SK-N-SH treated with all-trans-retinoic acid at 6 μM for 48 hours (cell line): ENCODE measurements at regions not wholly inside any gene's neighbourhood (a gene's known extent, or its start where the extent isn't known, plus 50 kb on each side); places are given as distances from the start of the nearest gene placed in this dataset.

Experiments
- ATAC-seq: fragments of 200-7000 bp; cut with Tn5 transposase; 3 replicates; pipeline ENCODE4 v1.9.1; 2020; ENCODE audit warnings: mild to moderate bottlenecking, moderate library complexity
- ARNTL ChIP-seq: fragments of 450-650 bp; formaldehyde crosslinking; IDR thresholded peaks from 2 replicates; pipeline ENCODE4 v1.5.0; 2020; ENCODE audit warnings: low read depth, mild to moderate bottlenecking, moderate library complexity, borderline replicate concordance
- BACH2 ChIP-seq: fragments of 250-450 bp; sonication (Bioruptor Pico); IDR thresholded peaks from 2 replicates; pipeline ENCODE4 v1.9.0; 2021; ENCODE audit warnings: mild to moderate bottlenecking, borderline replicate concordance
- CREB5 ChIP-seq: fragments of 250-450 bp; sonication (Bioruptor Pico); IDR thresholded peaks from 2 replicates; pipeline ENCODE4 v1.5.1; 2020; ENCODE audit warnings: low read depth, mild to moderate bottlenecking, moderate library complexity
- CSDC2 ChIP-seq: fragments of 250-450 bp; sonication (Bioruptor Pico); IDR thresholded peaks from 2 replicates; pipeline ENCODE4 v1.5.0; 2020; ENCODE audit warnings: mild to moderate bottlenecking, moderate library complexity
- ESRRG ChIP-seq: fragments of 250-450 bp; sonication (Bioruptor Pico); IDR thresholded peaks from 2 replicates; pipeline ENCODE4 v1.6.1; 2021; ENCODE audit warnings: mild to moderate bottlenecking
- GLIS3 ChIP-seq: fragments of 250-450 bp; sonication (Bioruptor Pico); IDR thresholded peaks from 2 replicates; pipeline ENCODE4 v1.5.0; 2020; ENCODE audit warnings: mild to moderate bottlenecking, moderate library complexity
- ISL1 ChIP-seq: fragments of 250-450 bp; sonication (Bioruptor Pico); IDR thresholded peaks from 2 replicates; pipeline ENCODE4 v2.1.2; 2022; ENCODE audit warnings: mild to moderate bottlenecking, moderate library complexity
- OSR1 ChIP-seq: fragments of 250-450 bp; sonication (Bioruptor Pico); IDR thresholded peaks from 2 replicates; pipeline ENCODE4 v1.8.0; 2022; ENCODE audit warnings: moderate library complexity, mild to moderate bottlenecking, inconsistent platforms
- PATZ1 ChIP-seq: fragments of 250-450 bp; sonication (Bioruptor Pico); IDR thresholded peaks from 2 replicates; pipeline ENCODE4 v1.8.0; 2020; ENCODE audit warnings: mild to moderate bottlenecking, moderate library complexity, borderline replicate concordance
- POU6F1 ChIP-seq: fragments of 250-450 bp; sonication (Bioruptor Pico); IDR thresholded peaks from 2 replicates; pipeline ENCODE4 v1.8.0; 2021; ENCODE audit warnings: low read depth, mild to moderate bottlenecking, moderate library complexity, borderline replicate concordance
- PPARA ChIP-seq: fragments of 250-450 bp; sonication (Bioruptor Pico); IDR thresholded peaks from 2 replicates; pipeline ENCODE4 v1.5.0; 2020; ENCODE audit warnings: mild to moderate bottlenecking, borderline replicate concordance
- RARB ChIP-seq: fragments of 250-450 bp; sonication (Bioruptor Pico); IDR thresholded peaks from 2 replicates; pipeline ENCODE4 v1.8.0; 2021; ENCODE audit warnings: mild to moderate bottlenecking, moderate library complexity
- SNAI2 ChIP-seq: fragments of 250-450 bp; sonication (Bioruptor Pico); IDR thresholded peaks from 2 replicates; pipeline ENCODE4 v1.5.0; 2020; ENCODE audit warnings: mild to moderate bottlenecking, moderate library complexity
- TCF4 ChIP-seq: fragments of 250-450 bp; sonication (Bioruptor Pico); IDR thresholded peaks from 2 replicates; pipeline ENCODE4 v1.8.0; 2021; ENCODE audit warnings: mild to moderate bottlenecking, moderate library complexity, borderline replicate concordance
- TOX ChIP-seq: fragments of 250-450 bp; sonication (Bioruptor Pico); IDR thresholded peaks from 2 replicates; pipeline ENCODE4 v1.8.0; 2021; ENCODE audit warnings: mild to moderate bottlenecking, moderate library complexity, borderline replicate concordance
- ZC3H10 ChIP-seq: fragments of 250-450 bp; sonication (Bioruptor Pico); IDR thresholded peaks from 2 replicates; pipeline ENCODE4 v1.5.1; 2021; ENCODE audit warnings: mild to moderate bottlenecking, moderate library complexity
- ZFP3 ChIP-seq: fragments of 250-450 bp; sonication (Bioruptor Pico); IDR thresholded peaks from 2 replicates; pipeline ENCODE4 v1.5.0; 2020; ENCODE audit warnings: mild to moderate bottlenecking, moderate library complexity
- ZFP30 ChIP-seq: fragments of 450-650 bp; formaldehyde crosslinking; IDR thresholded peaks from 2 replicates; pipeline ENCODE4 v1.5.0; 2022; ENCODE audit warnings: mild to moderate bottlenecking, moderate library complexity
- ZNF565 ChIP-seq: fragments of 450-650 bp; formaldehyde crosslinking; conservative IDR thresholded peaks from 2 replicates; pipeline ENCODE4 v1.5.0; 2020; ENCODE audit warnings: low read depth, mild to moderate bottlenecking, moderate library complexity
- ZNF70 ChIP-seq: fragments of 450-650 bp; formaldehyde crosslinking; IDR thresholded peaks from 2 replicates; pipeline ENCODE4 v1.5.0; 2020; ENCODE audit warnings: mild to moderate bottlenecking, moderate library complexity
- ZNF8 ChIP-seq: fragments of 450-650 bp; formaldehyde crosslinking; IDR thresholded peaks from 2 replicates; pipeline ENCODE4 v1.5.0; 2020; ENCODE audit warnings: mild to moderate bottlenecking, moderate library complexity
- TF ChIP-seq, protein P1 (sequence below): fragments of 250-450 bp; sonication (Bioruptor Pico); IDR thresholded peaks from 2 replicates; pipeline ENCODE4 v1.5.1; 2021; ENCODE audit warnings: mild to moderate bottlenecking, moderate library complexity
- TF ChIP-seq, protein P2 (sequence below): fragments of 250-450 bp; sonication (Bioruptor Pico); IDR thresholded peaks from 2 replicates; pipeline ENCODE4 v1.5.0; 2020; ENCODE audit warnings: mild to moderate bottlenecking, moderate library complexity

GRCh38 chr1:95506736-95507414 is 272.9 kb downstream of the RWDD3 start:
- no peak for ATAC-seq
- no peak for TF ChIP-seq ZC3H10 (CRISPR knock-in tag)
- peak; percentile 41; the same call in 1 of the 2 replicates for TF ChIP-seq ISL1

GRCh38 chr1:95509989-95510388 is 276.0 kb downstream of the RWDD3 start:
- TF ChIP-seq BACH2 (CRISPR knock-in tag) = no peak
- TF ChIP-seq PATZ1 (CRISPR knock-in tag) = no peak
- TF ChIP-seq ZC3H10 (CRISPR knock-in tag) = no peak
- no peak for TF ChIP-seq POU6F1 (CRISPR knock-in tag)
- TF ChIP-seq RARB = no peak
- TF ChIP-seq, protein P1, sequence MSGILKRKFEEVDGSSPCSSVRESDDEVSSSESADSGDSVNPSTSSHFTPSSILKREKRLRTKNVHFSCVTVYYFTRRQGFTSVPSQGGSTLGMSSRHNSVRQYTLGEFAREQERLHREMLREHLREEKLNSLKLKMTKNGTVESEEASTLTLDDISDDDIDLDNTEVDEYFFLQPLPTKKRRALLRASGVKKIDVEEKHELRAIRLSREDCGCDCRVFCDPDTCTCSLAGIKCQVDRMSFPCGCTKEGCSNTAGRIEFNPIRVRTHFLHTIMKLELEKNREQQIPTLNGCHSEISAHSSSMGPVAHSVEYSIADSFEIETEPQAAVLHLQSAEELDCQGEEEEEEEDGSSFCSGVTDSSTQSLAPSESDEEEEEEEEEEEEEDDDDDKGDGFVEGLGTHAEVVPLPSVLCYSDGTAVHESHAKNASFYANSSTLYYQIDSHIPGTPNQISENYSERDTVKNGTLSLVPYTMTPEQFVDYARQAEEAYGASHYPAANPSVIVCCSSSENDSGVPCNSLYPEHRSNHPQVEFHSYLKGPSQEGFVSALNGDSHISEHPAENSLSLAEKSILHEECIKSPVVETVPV = no peak
- TF ChIP-seq TOX (CRISPR knock-in tag) = no peak
- TF ChIP-seq, protein P2, sequence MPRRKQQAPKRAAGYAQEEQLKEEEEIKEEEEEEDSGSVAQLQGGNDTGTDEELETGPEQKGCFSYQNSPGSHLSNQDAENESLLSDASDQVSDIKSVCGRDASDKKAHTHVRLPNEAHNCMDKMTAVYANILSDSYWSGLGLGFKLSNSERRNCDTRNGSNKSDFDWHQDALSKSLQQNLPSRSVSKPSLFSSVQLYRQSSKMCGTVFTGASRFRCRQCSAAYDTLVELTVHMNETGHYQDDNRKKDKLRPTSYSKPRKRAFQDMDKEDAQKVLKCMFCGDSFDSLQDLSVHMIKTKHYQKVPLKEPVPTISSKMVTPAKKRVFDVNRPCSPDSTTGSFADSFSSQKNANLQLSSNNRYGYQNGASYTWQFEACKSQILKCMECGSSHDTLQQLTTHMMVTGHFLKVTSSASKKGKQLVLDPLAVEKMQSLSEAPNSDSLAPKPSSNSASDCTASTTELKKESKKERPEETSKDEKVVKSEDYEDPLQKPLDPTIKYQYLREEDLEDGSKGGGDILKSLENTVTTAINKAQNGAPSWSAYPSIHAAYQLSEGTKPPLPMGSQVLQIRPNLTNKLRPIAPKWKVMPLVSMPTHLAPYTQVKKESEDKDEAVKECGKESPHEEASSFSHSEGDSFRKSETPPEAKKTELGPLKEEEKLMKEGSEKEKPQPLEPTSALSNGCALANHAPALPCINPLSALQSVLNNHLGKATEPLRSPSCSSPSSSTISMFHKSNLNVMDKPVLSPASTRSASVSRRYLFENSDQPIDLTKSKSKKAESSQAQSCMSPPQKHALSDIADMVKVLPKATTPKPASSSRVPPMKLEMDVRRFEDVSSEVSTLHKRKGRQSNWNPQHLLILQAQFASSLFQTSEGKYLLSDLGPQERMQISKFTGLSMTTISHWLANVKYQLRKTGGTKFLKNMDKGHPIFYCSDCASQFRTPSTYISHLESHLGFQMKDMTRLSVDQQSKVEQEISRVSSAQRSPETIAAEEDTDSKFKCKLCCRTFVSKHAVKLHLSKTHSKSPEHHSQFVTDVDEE (CRISPR knock-in tag) = no peak
- TF ChIP-seq ZFP3 (CRISPR knock-in tag) = no peak
- no peak for TF ChIP-seq ARNTL
- no peak for TF ChIP-seq CREB5 (CRISPR knock-in tag)
- no peak for TF ChIP-seq ZNF565 (CRISPR knock-in tag)
- no peak for TF ChIP-seq ZNF8 (CRISPR knock-in tag)
- no peak for TF ChIP-seq ZNF70 (CRISPR knock-in tag)
- TF ChIP-seq CSDC2 (CRISPR knock-in tag) = no peak
- no peak for TF ChIP-seq SNAI2 (CRISPR knock-in tag)
- no peak for TF ChIP-seq TCF4 (CRISPR knock-in tag)
- TF ChIP-seq OSR1 (CRISPR knock-in tag) = no peak
- no peak for TF ChIP-seq PPARA (CRISPR knock-in tag)
- TF ChIP-seq GLIS3 (CRISPR knock-in tag) = no peak
- no peak for ATAC-seq

DNA sequence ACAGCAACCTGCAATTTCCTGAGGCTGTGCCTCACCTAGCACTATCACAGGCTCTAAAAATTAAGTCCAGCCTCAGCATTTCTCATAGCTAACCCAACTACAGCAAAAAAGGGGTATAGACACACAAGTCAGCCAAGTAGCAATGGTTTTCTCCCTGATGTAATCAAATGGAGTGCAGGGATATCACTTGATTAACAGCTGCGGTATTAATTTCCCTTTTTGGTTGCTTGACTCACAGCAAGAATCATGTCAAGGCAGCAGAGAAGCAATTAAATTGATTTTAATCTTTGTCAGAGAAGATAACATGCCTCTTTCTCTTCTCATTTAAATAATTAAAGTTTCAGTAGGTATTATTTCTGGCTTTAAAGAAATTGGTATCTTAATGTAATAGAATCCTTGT is 278.9 kb downstream of the RWDD3 start:
- no peak for ATAC-seq

More for the DNA sequence above, 278.9 kb downstream of the RWDD3 start:
- no peak for TF ChIP-seq TCF4 (CRISPR knock-in tag)
- TF ChIP-seq PATZ1 (CRISPR knock-in tag) = no peak
- no peak for TF ChIP-seq POU6F1 (CRISPR knock-in tag)
- no peak for TF ChIP-seq CREB5 (CRISPR knock-in tag)
- TF ChIP-seq ZNF565 (CRISPR knock-in tag) = no peak
- no peak for TF ChIP-seq ZNF70 (CRISPR knock-in tag)
- TF ChIP-seq BACH2 (CRISPR knock-in tag) = no peak
- TF ChIP-seq ZC3H10 (CRISPR knock-in tag) = no peak
- no peak for TF ChIP-seq CSDC2 (CRISPR knock-in tag)
- TF ChIP-seq ESRRG (CRISPR knock-in tag) = no peak
- no peak for TF ChIP-seq ZFP30 (CRISPR knock-in tag)
- TF ChIP-seq ARNTL = no peak
- no peak for TF ChIP-seq OSR1 (CRISPR knock-in tag)
- TF ChIP-seq, all 23 proteins: peak for 0
